ENCODE measurements at regions not wholly inside any gene's neighbourhood (a gene's known extent, or its start where the extent isn't known, plus 50 kb on each side); places are given as distances from the start of the nearest gene placed in this dataset.

DNA sequence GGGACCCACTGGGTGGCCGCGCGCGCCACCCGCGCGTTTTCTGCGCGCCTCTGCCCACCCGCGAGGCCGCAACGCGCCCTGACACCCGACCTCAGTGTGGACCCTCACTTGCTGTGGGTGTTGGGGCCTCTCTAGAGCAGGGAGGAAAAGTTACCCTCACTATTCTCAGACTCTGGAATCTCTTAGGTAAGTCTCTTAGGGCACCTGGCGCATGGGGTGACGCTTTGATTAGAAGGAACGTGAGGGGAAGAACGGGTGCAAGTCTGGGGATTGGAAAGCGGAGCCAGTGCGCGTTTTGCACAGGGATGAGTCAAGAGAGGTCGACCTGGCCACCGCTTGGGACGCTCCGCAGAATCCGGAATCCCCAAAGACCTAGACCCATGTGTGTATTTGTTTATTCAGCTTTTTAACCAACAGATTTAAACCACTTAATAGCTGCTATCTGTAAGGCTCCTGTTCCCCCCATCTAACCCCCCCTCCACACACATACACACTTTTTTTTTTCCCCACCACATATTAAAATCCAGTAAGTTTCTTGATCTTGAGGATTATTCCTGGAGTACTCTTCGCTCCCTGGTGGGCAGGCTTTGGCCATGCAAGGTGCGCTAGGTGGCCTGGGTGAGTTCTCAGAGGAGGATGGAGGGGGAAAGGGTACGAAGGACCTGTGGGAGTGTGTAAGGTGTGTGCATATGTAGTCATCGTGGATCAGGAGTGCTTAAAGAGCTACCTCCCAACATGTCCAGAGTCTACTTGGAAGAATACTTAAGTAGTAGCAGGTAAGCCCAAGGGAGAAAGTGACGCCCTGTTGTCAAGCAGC is 169.1 kb upstream of the PPP1R3A start:
- Histone ChIP-seq H3K79me2 (ENCODE audit: insufficient read depth, low read length) (no peaks in the 10 kb centered on the region), H3K79me1 (ENCODE audit: insufficient read depth, low read depth, low read length, poor library complexity, severe bottlenecking) (no peaks in the 10 kb centered on the region), H3K27ac (ENCODE audit: insufficient read length, low read depth, low read length) (no peak overlapping the region), H2AK5ac (ENCODE audit: insufficient read length, low read length) (no peak overlapping the region), H3K56ac (ENCODE audit: insufficient read length, low read depth, low read length) (no peak overlapping the region), H3T11ph (ENCODE audit: low read length) (no peak overlapping the region), H3K4me2 (ENCODE audit: insufficient read depth, insufficient read length, low read length) (peak overlapping the region; percentile 82), H3K14ac (ENCODE audit: insufficient read depth, low read length) (no peak overlapping the region), H3K4ac (ENCODE audit: low read depth, low read length) (no peak overlapping the region), H3K9me3 (ENCODE audit: control insufficient read depth, low read depth, low read length) (no peaks in the 10 kb centered on the region), H2BK12ac (ENCODE audit: insufficient read length, low read depth, low read length) (no peak overlapping the region), H3K23me2 (ENCODE audit: insufficient read length, low read depth, low read length, poor library complexity, severe bottlenecking) (peaks cover 41% of the 10 kb centered on the region), H2BK20ac (ENCODE audit: low read depth, low read length, poor library complexity, severe bottlenecking) (no peak overlapping the region), H2BK120ac (ENCODE audit: low read depth, low read length, poor library complexity, severe bottlenecking) (no peak overlapping the region), H4K91ac (ENCODE audit: insufficient read length, low read depth, low read length) (no peak overlapping the region), H4K20me1 (ENCODE audit: control insufficient read depth, insufficient read depth, insufficient read length) (no peaks in the 10 kb centered on the region), H2BK5ac (ENCODE audit: insufficient read length, low read length) (no peak overlapping the region), H3K9ac (ENCODE audit: extremely low read depth, insufficient read length, low read length) (no peak overlapping the region), H3K27me3 (ENCODE audit: insufficient read depth, low read length) (peaks cover 37% of the 10 kb centered on the region), H3K23ac (ENCODE audit: insufficient read length, low read depth, low read length) (no peak overlapping the region), H3K18ac (ENCODE audit: insufficient read length, low read depth, low read length) (no peak overlapping the region), H4K5ac (ENCODE audit: insufficient read length, low read depth, low read length) (no peak overlapping the region), H2AFZ (ENCODE audit: low read length) (no peak overlapping the region), H3K4me1 (ENCODE audit: insufficient read depth, low read length) (no peaks in the 10 kb centered on the region), H4K8ac (replicated peaks; ENCODE audit: insufficient read length, low read depth, low read length) (no peak overlapping the region), H2BK15ac (ENCODE audit: low read depth, low read length) (no peak overlapping the region)
- H3K9me3 Mint-ChIP-seq, result peaks cover 0 to 3% of the 10 kb centered on the region in 2 experiments; a peak in 2 of 5 replicates
- H3K4me3 Mint-ChIP-seq, result peak overlapping the region; percentile 46 to 87
- peaks cover 33 to 35% of the 10 kb centered on the region in 2 experiments for H3K4me1 Mint-ChIP-seq
- no peaks in the 10 kb centered on the region; a peak in 1 of 7 replicates for H3K36me3 Mint-ChIP-seq (ENCODE audit: insufficient read depth in 1 of 3, low read depth in 3 of 3)
- no peak overlapping the region for H3K27ac Mint-ChIP-seq
- TF ChIP-seq CTCF (conservative IDR thresholded peaks at IDR 0.05), result 0 out of 3 replicates have a peak, but pooled peaks have one; percentile 15
- DNase-seq, result peak; percentile 52
- no CpG with 5 or more reads among the region's 32 CpGs for WGBS (ENCODE audit: extremely low coverage, insufficient read length, low lambda C conversion rate)
- peaks cover 86% of the 10 kb centered on the region for H3K27me3 Mint-ChIP-seq (ENCODE audit: low read depth)
